Peyer's patch (tissue), 4 donors: ENCODE measurements at regions not wholly inside any gene's neighbourhood (a gene's known extent, or its start where the extent isn't known, plus 50 kb on each side); places are given as distances from the start of the nearest gene placed in this dataset.

Experiments used
- POLR2A ChIP-seq, 2 donors: fragments of 450-650 bp; IDR thresholded peaks; one replicate each; pipeline ENCODE4 v1.5.1; 2017; ENCODE audit warnings: antibody characterized with exemption in 2 of 2, mild to moderate bottlenecking in 2 of 2, moderate library complexity in 2 of 2
- TF ChIP-seq, protein P1 (sequence below), 6 experiments: fragments of 450-650 bp in 4 of 6; fragments of 200-600 bp in 2 of 6; sonication (generic) in 1 of 6; IDR thresholded peaks; one replicate each; pipeline ENCODE4 v1.5.1; 2017 to 2019; ENCODE audit warnings: antibody characterized with exemption in 6 of 6, mild to moderate bottlenecking in 3 of 6, moderate library complexity in 1 of 6

DNA sequence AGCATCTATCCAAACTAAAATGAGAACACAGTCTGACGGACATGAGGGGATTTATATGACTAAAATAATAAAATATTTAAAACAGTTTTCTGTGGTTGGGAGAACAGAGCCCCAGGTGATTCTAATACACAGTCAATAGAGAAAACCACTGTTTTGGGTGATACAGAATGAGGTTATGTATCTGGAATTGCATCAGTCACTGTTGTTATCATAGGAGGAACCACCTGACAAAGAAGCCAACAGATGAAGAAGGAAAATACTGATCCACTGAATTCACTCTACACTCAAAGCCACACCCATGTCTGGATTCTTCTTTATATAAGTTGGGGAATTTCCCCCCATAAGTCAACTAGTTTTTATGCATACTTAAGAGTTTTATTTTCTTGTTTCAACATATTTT lies 799.0 kb downstream of the TLR4 start:
- TF ChIP-seq, protein P1, sequence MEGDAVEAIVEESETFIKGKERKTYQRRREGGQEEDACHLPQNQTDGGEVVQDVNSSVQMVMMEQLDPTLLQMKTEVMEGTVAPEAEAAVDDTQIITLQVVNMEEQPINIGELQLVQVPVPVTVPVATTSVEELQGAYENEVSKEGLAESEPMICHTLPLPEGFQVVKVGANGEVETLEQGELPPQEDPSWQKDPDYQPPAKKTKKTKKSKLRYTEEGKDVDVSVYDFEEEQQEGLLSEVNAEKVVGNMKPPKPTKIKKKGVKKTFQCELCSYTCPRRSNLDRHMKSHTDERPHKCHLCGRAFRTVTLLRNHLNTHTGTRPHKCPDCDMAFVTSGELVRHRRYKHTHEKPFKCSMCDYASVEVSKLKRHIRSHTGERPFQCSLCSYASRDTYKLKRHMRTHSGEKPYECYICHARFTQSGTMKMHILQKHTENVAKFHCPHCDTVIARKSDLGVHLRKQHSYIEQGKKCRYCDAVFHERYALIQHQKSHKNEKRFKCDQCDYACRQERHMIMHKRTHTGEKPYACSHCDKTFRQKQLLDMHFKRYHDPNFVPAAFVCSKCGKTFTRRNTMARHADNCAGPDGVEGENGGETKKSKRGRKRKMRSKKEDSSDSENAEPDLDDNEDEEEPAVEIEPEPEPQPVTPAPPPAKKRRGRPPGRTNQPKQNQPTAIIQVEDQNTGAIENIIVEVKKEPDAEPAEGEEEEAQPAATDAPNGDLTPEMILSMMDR (IDR thresholded peaks at IDR 0.05), result no peak
- TF ChIP-seq POLR2A (IDR thresholded peaks at IDR 0.05), result no peak
